ENCODE measurements at regions not wholly inside any gene's neighbourhood (a gene's known extent, or its start where the extent isn't known, plus 50 kb on each side); places are given as distances from the start of the nearest gene placed in this dataset.

DNA sequence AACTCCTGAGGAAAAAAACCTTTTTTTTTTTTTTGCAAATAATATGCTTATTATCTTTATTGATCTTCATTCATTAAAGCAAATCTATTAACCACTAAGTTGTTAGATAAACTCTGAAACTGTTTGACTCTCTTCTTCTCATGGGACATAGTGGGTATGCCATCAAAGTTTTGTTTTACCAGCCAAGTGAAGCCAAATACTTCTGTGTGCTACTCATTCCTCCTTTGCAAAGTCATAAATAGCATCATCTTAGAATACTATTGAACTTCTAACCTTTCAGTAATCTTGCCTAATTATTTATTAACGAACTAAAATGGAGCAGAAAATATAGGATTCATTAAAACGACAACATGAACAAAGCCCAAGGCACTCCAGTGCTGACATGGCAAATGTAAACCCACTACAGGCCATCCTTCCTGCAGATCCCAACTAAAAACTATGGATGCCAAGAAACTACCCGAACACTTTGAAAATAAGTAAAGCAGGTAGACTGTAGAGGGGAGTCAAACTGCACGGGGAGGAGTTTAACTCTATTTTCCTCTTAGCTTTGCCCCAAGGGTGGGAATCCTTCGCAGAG lies 61.2 kb upstream of the ODAD2 start:
- Mint-ChIP-seq H3K27ac (ENCODE audit: unreplicated experiment) (no peak overlapping the region), H3K9me3 (ENCODE audit: unreplicated experiment) (no peaks in the 10 kb centered on the region), H3K36me3 (ENCODE audit: low read depth, unreplicated experiment) (no peaks in the 10 kb centered on the region), H3K4me1 (ENCODE audit: unreplicated experiment) (no peaks in the 10 kb centered on the region), H3K27me3 (ENCODE audit: unreplicated experiment) (peaks cover 1% of the 10 kb centered on the region), H3K4me3 (ENCODE audit: unreplicated experiment) (no peak overlapping the region)
- DNase-seq (ENCODE audit: low spot score), result no peak
- no peak for TF ChIP-seq CTCF (IDR thresholded peaks at IDR 0.05; ENCODE audit: unreplicated experiment)

DNA sequence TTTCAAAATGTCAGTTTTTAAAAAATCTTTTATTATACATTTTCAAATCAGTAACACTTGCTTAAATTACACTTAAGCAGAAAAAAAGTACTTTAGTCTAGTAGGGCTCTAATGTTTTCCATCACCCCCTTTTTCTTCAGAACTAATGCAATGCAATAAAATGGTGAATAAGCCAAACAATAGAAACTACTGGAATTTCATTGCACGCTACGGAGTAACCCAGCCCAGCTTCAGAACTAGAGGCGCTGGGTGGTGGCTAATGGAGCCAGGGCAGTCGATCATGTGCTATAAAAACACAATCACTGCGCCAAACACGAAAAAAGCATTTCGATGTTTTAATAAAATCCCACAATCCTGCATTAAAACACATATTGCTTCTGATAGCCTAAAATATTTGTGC lies 59.9 kb upstream of the ODAD2 start:
- Mint-ChIP-seq H3K27me3 (ENCODE audit: unreplicated experiment) (peaks cover 1% of the 10 kb centered on the region), H3K9me3 (ENCODE audit: unreplicated experiment) (no peaks in the 10 kb centered on the region), H3K36me3 (ENCODE audit: low read depth, unreplicated experiment) (no peaks in the 10 kb centered on the region), H3K4me1 (ENCODE audit: unreplicated experiment) (no peaks in the 10 kb centered on the region), H3K27ac (ENCODE audit: unreplicated experiment) (no peak overlapping the region), H3K4me3 (ENCODE audit: unreplicated experiment) (no peak overlapping the region)
- no peak for TF ChIP-seq CTCF (IDR thresholded peaks at IDR 0.05; ENCODE audit: unreplicated experiment)
- DNase-seq (ENCODE audit: low spot score), result no peak

GRCh38 chr10:28054228-28054860 lies 55.5 kb upstream of the ODAD2 start:
- TF ChIP-seq CTCF (IDR thresholded peaks at IDR 0.05; ENCODE audit: unreplicated experiment), result no peak
- Mint-ChIP-seq H3K9me3 (ENCODE audit: unreplicated experiment) (no peaks in the 10 kb centered on the region), H3K4me3 (ENCODE audit: unreplicated experiment) (no peak overlapping the region), H3K4me1 (ENCODE audit: unreplicated experiment) (peaks cover 3% of the 10 kb centered on the region), H3K36me3 (ENCODE audit: low read depth, unreplicated experiment) (no peaks in the 10 kb centered on the region), H3K27me3 (ENCODE audit: unreplicated experiment) (peaks cover 1% of the 10 kb centered on the region), H3K27ac (ENCODE audit: unreplicated experiment) (no peak overlapping the region)
- DNase-seq (ENCODE audit: low spot score), result no peak

GRCh38 chr10:28049286-28049685 lies 50.4 kb upstream of the ODAD2 start:
- Mint-ChIP-seq H3K4me1 (ENCODE audit: unreplicated experiment) (peaks cover 10% of the 10 kb centered on the region), H3K4me3 (ENCODE audit: unreplicated experiment) (no peak overlapping the region), H3K27ac (ENCODE audit: unreplicated experiment) (no peak overlapping the region), H3K27me3 (ENCODE audit: unreplicated experiment) (no peaks in the 10 kb centered on the region), H3K9me3 (ENCODE audit: unreplicated experiment) (no peaks in the 10 kb centered on the region), H3K36me3 (ENCODE audit: low read depth, unreplicated experiment) (no peaks in the 10 kb centered on the region)
- no peak for DNase-seq (ENCODE audit: low spot score)
- no peak for TF ChIP-seq CTCF (IDR thresholded peaks at IDR 0.05; ENCODE audit: unreplicated experiment)
